Transverse colon (tissue), 4 donors: ENCODE measurements at regions not wholly inside any gene's neighbourhood (a gene's known extent, or its start where the extent isn't known, plus 50 kb on each side); places are given as distances from the start of the nearest gene placed in this dataset.
"Not testable (repeated sequence)": the region's sequence is repeated elsewhere in the genome, so short reads cannot be mapped to it uniquely, and the experiment has no call there.

Source experiments
- DNase-seq: peaks from one replicate; pipeline ENCODE4 v3.0.0-alpha.2; 2019
- H3K27ac ChIP-seq, 4 donors: fragments of 200-600 bp; sonication (generic); 2 replicates each; pipeline ENCODE4 v1.5.1; 2016 to 2018; ENCODE audit warnings: inconsistent platforms in 4 of 4
- H3K27me3 ChIP-seq: fragments of 200-600 bp; sonication (generic); 2 replicates; pipeline ENCODE4 v1.5.1; 2017; ENCODE audit warnings: inconsistent platforms
- H3K36me3 ChIP-seq, 4 donors: fragments of 200-600 bp; sonication (generic); 2 replicates each; pipeline ENCODE4 v1.5.1; 2017 to 2019; ENCODE audit warnings: inconsistent platforms in 4 of 4
- H3K4me1 ChIP-seq, 4 donors: fragments of 200-600 bp; sonication (generic); 2 replicates each; pipeline ENCODE4 v1.5.1; 2017 to 2020; ENCODE audit warnings: inconsistent platforms in 4 of 4
- H3K4me3 ChIP-seq, 4 donors: fragments of 200-600 bp; sonication (generic); 1 replicate in 1 of 4; 2 replicates in 3 of 4; pipeline versions ENCODE4 v1.5.1 to v1.6.1; 2017 to 2019; ENCODE audit warnings: inconsistent platforms in 4 of 4
- H3K9me3 ChIP-seq, 2 donors: fragments of 200-600 bp; sonication (generic); 2 replicates each; pipeline ENCODE4 v1.5.1; 2017 to 2019; ENCODE audit warnings: inconsistent platforms in 2 of 2
- CTCF ChIP-seq, 5 experiments: fragments of 200-600 bp in 3 of 5; fragments of 450-650 bp in 2 of 5; sonication (generic) in 3 of 5; IDR thresholded peaks; 1 replicate in 2 of 5; 2 replicates in 3 of 5; pipeline ENCODE4 v1.5.1; 2016 to 2017; ENCODE audit warnings: antibody characterized with exemption in 5 of 5, inconsistent platforms in 3 of 5, mild to moderate bottlenecking in 2 of 5, moderate library complexity in 1 of 5
- EP300 ChIP-seq: sonication (generic); formaldehyde crosslinking; IDR thresholded peaks from one replicate; pipeline ENCODE4 v1.6.1; 2017; ENCODE audit warnings: antibody characterized with exemption, low read depth
- POLR2A ChIP-seq: fragments of 450-650 bp; IDR thresholded peaks from one replicate; pipeline ENCODE4 v1.6.1; 2016; ENCODE audit warnings: antibody characterized with exemption, mild to moderate bottlenecking, moderate library complexity
- POLR2AphosphoS5 ChIP-seq, 3 donors: sonication (generic); formaldehyde crosslinking; IDR thresholded peaks; one replicate each; pipeline ENCODE4 v1.6.1; 2016; ENCODE audit warnings: antibody characterized with exemption in 3 of 3
- WGBS, 2 donors: methylation state at CpG; one replicate each; pipeline ENCODE4 v1.1.5; 2018; ENCODE audit warnings: low coverage in 1 of 2; 5-methylcytosine and 5-hydroxymethylcytosine counted together
- in situ Hi-C, 4 donors: fragments of 200-750 bp; cut with MboI; loops; one replicate each; pipeline versions ENCODE4 v1.15.0 to v1.15.1; 2017; ENCODE audit warnings: low sequenced_read_pairs in 3 of 4, low pct_ligation_motif_present in 1 of 4, low pct_unique_long_range_greater_than_20kb in 1 of 4
- intact Hi-C: fragments of 100-400 bp; cut with DNase I; formaldehyde crosslinking; loops from one replicate; pipeline ENCODE4 v1.15.1; 2023; ENCODE audit warnings: low total_unique reads

DNA sequence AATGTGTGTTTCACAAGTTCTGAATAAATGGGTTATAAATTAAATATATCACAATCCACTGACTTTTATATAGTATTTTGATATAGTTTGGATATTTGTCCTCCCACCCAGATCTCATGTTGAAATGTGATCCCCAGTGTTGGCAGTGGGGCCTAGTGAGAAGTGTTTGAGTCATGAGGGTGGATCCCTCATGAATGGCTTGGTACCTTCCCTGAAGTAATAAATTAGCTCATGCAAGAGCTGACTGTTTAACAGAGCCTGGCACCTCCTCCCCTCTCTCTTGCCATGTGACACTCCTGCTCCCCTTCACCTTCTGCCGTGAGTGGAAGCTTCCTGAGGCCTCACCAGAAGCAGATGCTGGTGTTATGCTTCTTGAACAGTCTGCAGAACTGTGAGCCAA, 127.9 kb upstream of the PALM2AKAP2 start:
- Histone ChIP-seq H3K27ac (no peak overlapping the region), H3K4me1 (no peaks in the 10 kb centered on the region), H3K9me3 (no peaks in the 10 kb centered on the region), H3K4me3 (no peak overlapping the region), H3K36me3 (no peaks in the 10 kb centered on the region), H3K27me3 (no peaks in the 10 kb centered on the region)
- in situ Hi-C loops (no loop called here), intact Hi-C loops (no loop called here)
- DNase-seq = no peak
- TF ChIP-seq EP300 (no peak), POLR2A (no peak), POLR2AphosphoS5 (IDR thresholded peaks at IDR 0.05) (no peak), CTCF (IDR thresholded peaks at IDR 0.05) (no peak)
- 53 to 83% methylated on average over 1 of the region's 1 CpG for WGBS, 2 donors

DNA sequence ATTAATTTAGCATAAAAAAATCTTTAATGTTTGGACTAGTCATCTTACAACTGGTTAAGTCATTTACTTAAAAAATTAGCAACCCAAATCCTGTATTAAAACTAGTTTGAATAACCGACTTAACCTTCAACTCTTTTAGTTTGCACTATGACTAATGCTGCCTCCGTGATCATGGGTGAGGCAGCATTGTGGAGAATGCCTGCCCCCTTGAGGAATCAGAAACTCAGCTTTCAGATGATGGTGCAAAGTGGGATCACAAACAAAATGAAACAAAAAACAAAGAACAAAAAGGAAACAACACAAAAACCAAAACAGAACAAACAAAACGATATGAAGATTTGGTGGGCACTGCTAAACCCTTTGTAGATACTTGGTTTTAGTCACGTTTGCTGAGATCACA, 127.0 kb upstream of the PALM2AKAP2 start:
- DNase-seq = no peak
- H3K4me1 ChIP-seq = no peaks in the 10 kb centered on the region
- H3K4me3 ChIP-seq = no peak overlapping the region
- TF ChIP-seq CTCF (IDR thresholded peaks at IDR 0.05) (no peak), POLR2A (no peak), EP300 (no peak), POLR2AphosphoS5 (IDR thresholded peaks at IDR 0.05) (no peak)
- no peaks in the 10 kb centered on the region for H3K27me3 ChIP-seq
- no peaks in the 10 kb centered on the region for H3K9me3 ChIP-seq
- WGBS, 2 donors = 34 to 38% methylated on average over 4 of the region's 4 CpGs
- H3K36me3 ChIP-seq = no peaks in the 10 kb centered on the region
- in situ Hi-C loops = no loop called here
- no peak overlapping the region for H3K27ac ChIP-seq
- intact Hi-C loops = no loop called here

GRCh38 chr9:109653470-109653869, 126.5 kb upstream of the PALM2AKAP2 start:
- DNase-seq = no peak
- in situ Hi-C loops = no loop called here
- H3K4me1 ChIP-seq = no peaks in the 10 kb centered on the region
- H3K36me3 ChIP-seq = no peaks in the 10 kb centered on the region
- TF ChIP-seq POLR2AphosphoS5 (IDR thresholded peaks at IDR 0.05) (no peak), POLR2A (no peak), EP300 (no peak), CTCF (IDR thresholded peaks at IDR 0.05) (no peak)
- no peak overlapping the region for H3K27ac ChIP-seq
- intact Hi-C loops = no loop called here
- no peaks in the 10 kb centered on the region for H3K9me3 ChIP-seq
- WGBS, 2 donors = 62 to 75% methylated on average over 2 of the region's 2 CpGs
- no peaks in the 10 kb centered on the region for H3K27me3 ChIP-seq
- H3K4me3 ChIP-seq = no peak overlapping the region

- H3K4me3 ChIP-seq, DNase-seq, H3K4me1 ChIP-seq, H3K27ac ChIP-seq, H3K9me3 ChIP-seq, H3K36me3 ChIP-seq, H3K27me3 ChIP-seq, in situ Hi-C loops, intact Hi-C loops: not testable (repeated sequence)
- WGBS, 2 donors = 83 to 93% methylated on average over 4 of the region's 4 CpGs
These were observed 116.0 kb upstream of the PALM2AKAP2 start for GRCh38 chr9:109663978-109664377.

GRCh38 chr9:109665736-109666135, 114.3 kb upstream of the PALM2AKAP2 start:
- H3K36me3 ChIP-seq, H3K4me1 ChIP-seq, H3K27ac ChIP-seq, intact Hi-C loops, in situ Hi-C loops, H3K27me3 ChIP-seq, H3K4me3 ChIP-seq, DNase-seq, H3K9me3 ChIP-seq: not testable (repeated sequence)
- WGBS, 2 donors = 62% methylated on average over 7 of the region's 7 CpGs; no CpG with 5 or more reads in 1 of the 2 donors
